GM10266 (cell line): ENCODE measurements at regions not wholly inside any gene's neighbourhood (a gene's known extent, or its start where the extent isn't known, plus 50 kb on each side); places are given as distances from the start of the nearest gene placed in this dataset.

Experiments used
- DNase-seq: peaks from one replicate; pipeline ENCODE4 v3.0.0; 2012; ENCODE audit errors: extremely low spot score
- TF ChIP-seq, protein P1 (sequence below): IDR thresholded peaks from 2 replicates; pipeline ENCODE4 v1.5.1; 2012; ENCODE audit warnings: mild to moderate bottlenecking, low read depth; ENCODE audit not compliant: control insufficient read depth, insufficient read depth; ENCODE audit errors: missing control alignments

DNA sequence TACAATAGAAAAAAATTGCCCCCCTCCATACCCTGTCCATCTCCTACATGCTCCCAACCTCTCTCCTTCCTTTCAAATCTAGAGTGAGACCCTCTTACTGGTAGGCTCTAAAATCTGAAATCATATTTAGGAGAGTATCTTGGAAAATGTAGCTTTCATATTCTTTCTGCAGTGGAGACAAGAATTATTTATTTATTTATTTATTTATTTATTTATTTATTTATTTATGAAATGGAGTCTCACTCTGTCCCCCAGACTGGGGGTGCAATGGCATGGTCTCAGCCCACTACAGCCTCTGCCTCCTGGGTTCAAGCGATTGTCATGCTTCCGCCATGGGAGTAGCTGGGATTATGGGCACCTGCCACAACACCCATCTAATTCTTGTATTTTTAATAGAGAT lies 174.1 kb upstream of the MYO16 start:
- TF ChIP-seq, protein P1, sequence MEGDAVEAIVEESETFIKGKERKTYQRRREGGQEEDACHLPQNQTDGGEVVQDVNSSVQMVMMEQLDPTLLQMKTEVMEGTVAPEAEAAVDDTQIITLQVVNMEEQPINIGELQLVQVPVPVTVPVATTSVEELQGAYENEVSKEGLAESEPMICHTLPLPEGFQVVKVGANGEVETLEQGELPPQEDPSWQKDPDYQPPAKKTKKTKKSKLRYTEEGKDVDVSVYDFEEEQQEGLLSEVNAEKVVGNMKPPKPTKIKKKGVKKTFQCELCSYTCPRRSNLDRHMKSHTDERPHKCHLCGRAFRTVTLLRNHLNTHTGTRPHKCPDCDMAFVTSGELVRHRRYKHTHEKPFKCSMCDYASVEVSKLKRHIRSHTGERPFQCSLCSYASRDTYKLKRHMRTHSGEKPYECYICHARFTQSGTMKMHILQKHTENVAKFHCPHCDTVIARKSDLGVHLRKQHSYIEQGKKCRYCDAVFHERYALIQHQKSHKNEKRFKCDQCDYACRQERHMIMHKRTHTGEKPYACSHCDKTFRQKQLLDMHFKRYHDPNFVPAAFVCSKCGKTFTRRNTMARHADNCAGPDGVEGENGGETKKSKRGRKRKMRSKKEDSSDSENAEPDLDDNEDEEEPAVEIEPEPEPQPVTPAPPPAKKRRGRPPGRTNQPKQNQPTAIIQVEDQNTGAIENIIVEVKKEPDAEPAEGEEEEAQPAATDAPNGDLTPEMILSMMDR: no peak

GRCh38 chr13:108460043-108460442 lies 169.4 kb upstream of the MYO16 start:
- no peak for DNase-seq
- TF ChIP-seq, protein P1: no peak

More for the DNA sequence above, 174.1 kb upstream of the MYO16 start:
- no peak for DNase-seq

GRCh38 chr13:108460746-108461145 lies 168.7 kb upstream of the MYO16 start:
- TF ChIP-seq, protein P1: no peak
- DNase-seq: no peak

DNA sequence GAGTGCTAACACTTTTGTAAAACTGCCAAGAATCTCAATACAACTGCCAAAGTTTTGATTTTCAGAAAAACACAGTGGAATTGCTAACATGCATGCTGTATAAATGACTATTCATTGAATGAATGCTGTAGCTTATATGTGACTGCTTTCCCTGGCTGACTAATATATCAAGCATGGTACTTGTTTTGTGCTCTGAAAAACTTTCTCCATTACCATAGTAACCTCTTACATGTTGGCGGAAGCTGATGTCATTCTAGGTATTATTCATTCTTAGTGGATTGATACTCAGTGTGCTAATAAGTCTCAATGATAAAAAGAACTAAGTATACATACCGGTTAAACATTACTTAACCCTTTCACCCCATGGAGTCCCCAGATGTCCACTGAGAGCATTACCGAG lies 166.1 kb upstream of the MYO16 start:
- DNase-seq: no peak

GRCh38 chr13:108470921-108471320 lies 158.5 kb upstream of the MYO16 start:
- TF ChIP-seq, protein P1: no peak
- no peak for DNase-seq

More for the DNA sequence above, 166.1 kb upstream of the MYO16 start:
- TF ChIP-seq, protein P1: no peak

DNA sequence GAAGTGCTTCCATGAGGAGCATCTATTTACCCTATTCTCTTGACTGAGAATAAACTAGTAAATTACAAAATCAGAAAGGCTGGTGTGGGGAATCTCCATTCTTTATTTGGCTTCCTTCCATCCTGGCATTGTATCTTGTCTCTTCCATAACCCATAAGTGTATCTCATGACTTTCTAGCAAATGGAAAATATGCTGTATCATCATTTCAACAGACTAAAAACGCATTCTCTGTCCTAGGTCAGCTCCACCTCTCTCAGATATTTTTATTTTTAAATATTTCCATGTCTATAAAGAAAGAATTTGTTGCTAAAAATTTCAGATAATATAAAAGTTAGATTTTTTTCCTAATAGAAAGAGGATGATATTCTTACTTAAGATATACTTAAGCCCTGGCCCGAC lies 154.2 kb upstream of the MYO16 start:
- TF ChIP-seq, protein P1: no peak
- no peak for DNase-seq

GRCh38 chr13:108477376-108477775 lies 152.0 kb upstream of the MYO16 start:
- no peak for DNase-seq
- TF ChIP-seq, protein P1: no peak

DNA sequence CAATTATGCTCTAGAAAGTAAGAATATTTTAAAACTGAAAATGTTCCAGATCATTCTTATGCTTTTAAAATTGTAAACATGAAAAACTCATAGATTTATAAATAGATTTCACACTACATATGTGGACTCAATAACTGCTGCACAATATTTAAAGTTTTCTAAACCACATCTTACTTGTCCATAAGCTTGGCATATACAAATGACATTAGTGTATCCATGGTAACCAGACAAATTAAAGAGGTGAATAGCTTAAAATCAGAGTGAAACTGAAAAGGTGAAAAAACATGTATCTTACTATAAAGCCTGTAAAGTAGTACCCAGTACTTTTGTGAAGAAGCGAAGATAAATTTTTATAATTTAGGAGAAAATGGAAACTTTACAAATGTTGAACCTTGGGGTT lies 151.2 kb upstream of the MYO16 start:
- no peak for DNase-seq
- TF ChIP-seq, protein P1: no peak
